Ishikawa (cell line): ENCODE measurements at regions not wholly inside any gene's neighbourhood (a gene's known extent, or its start where the extent isn't known, plus 50 kb on each side); places are given as distances from the start of the nearest gene placed in this dataset.

Experiments
- CEBPB ChIP-seq: IDR thresholded peaks from 2 replicates; pipeline ENCODE4 v1.6.1; 2012
- EGR1 ChIP-seq: IDR thresholded peaks from 2 replicates; pipeline ENCODE4 v1.6.1; 2012
- EP300 ChIP-seq: IDR thresholded peaks from 2 replicates; pipeline ENCODE4 v1.6.1; 2012; ENCODE audit warnings: borderline replicate concordance
- MAX ChIP-seq: IDR thresholded peaks from 2 replicates; pipeline ENCODE4 v1.6.1; 2012
- NFIC ChIP-seq: IDR thresholded peaks from 2 replicates; pipeline ENCODE4 v1.6.1; 2012
- RAD21 ChIP-seq: IDR thresholded peaks from 2 replicates; pipeline ENCODE4 v1.6.1; 2012; ENCODE audit warnings: low read depth
- REST ChIP-seq: IDR thresholded peaks from 2 replicates; pipeline ENCODE4 v1.6.1; 2012; ENCODE audit warnings: low read depth, mild to moderate bottlenecking
- TAF1 ChIP-seq: IDR thresholded peaks from 2 replicates; pipeline ENCODE4 v1.6.1; 2012; ENCODE audit warnings: low read depth, mild to moderate bottlenecking
- USF1 ChIP-seq: IDR thresholded peaks from 2 replicates; pipeline ENCODE4 v1.6.1; 2012

- TF ChIP-seq EGR1: no peak
- no peak for TF ChIP-seq NFIC
- no peak for TF ChIP-seq RAD21
- no peak for TF ChIP-seq REST
- TF ChIP-seq USF1: no peak
- TF ChIP-seq CEBPB: no peak
- no peak for TF ChIP-seq TAF1
- TF ChIP-seq EP300: no peak
- no peak for TF ChIP-seq MAX
Measured at GRCh38 chr9:119596703-119597102, 227.5 kb upstream of the BRINP1 start.
